CD4-positive, alpha-beta T cell (primary cell): ENCODE measurements at regions not wholly inside any gene's neighbourhood (a gene's known extent, or its start where the extent isn't known, plus 50 kb on each side); places are given as distances from the start of the nearest gene placed in this dataset.

Experiments used
- ATAC-seq: fragments of 200-7000 bp; cut with Tn5 transposase; one replicate; pipeline ENCODE4 v1.10.0; 2022; ENCODE audit warnings: mild to moderate bottlenecking; ENCODE audit not compliant: poor library complexity
- CTCF ChIA-PET: fragments of 350-600 bp; sonication (Branson Sonifier 250); formaldehyde crosslinking; loops from one replicate; lab custom pipeline; 2021; ENCODE audit warnings: antibody characterized with exemption, inconsistent platforms; lab: Charles Lee
- POLR2A ChIA-PET: fragments of 350-600 bp; sonication (Branson Sonifier 250); formaldehyde crosslinking; loops from one replicate; lab custom pipeline; 2021; ENCODE audit warnings: antibody characterized with exemption, inconsistent platforms; lab: Charles Lee
- DNase-seq, 14 experiments: peaks; one replicate each; pipeline ENCODE4 v3.0.0-alpha.2; 2013 to 2020; ENCODE audit warnings: mixed read lengths in 2 of 14
- H3K27ac ChIP-seq, 2 donors: one replicate each; pipeline versions ENCODE4 v1.5.1 to v1.7.0; 2013; ENCODE audit warnings: low read length in 2 of 2, low read depth in 1 of 2, mild to moderate bottlenecking in 1 of 2
- H3K27me3 ChIP-seq, 2 experiments: 1 replicate in 1 of 2; 2 replicates in 1 of 2; pipeline versions ENCODE4 v1.6.1 to v1.7.0; 2013; ENCODE audit warnings: low read length in 2 of 2, control low read depth in 1 of 2, mild to moderate bottlenecking in 1 of 2, moderate library complexity in 1 of 2; ENCODE audit not compliant: insufficient read depth in 2 of 2, control insufficient read depth in 1 of 2
- H3K36me3 ChIP-seq: one replicate; pipeline ENCODE4 v1.6.1; 2013; ENCODE audit warnings: low read length, control low read depth; ENCODE audit not compliant: insufficient read depth
- H3K4me1 ChIP-seq: one replicate; pipeline ENCODE4 v1.6.1; 2013; ENCODE audit warnings: low read length, control low read depth; ENCODE audit not compliant: insufficient read depth
- H3K4me3 ChIP-seq: one replicate; pipeline ENCODE4 v1.5.1; 2013; ENCODE audit warnings: mild to moderate bottlenecking, low read length, moderate library complexity
- H3K9me3 ChIP-seq, 2 experiments: 1 replicate in 1 of 2; 2 replicates in 1 of 2; pipeline versions ENCODE4 v1.6.1 to v1.7.0; 2013; ENCODE audit warnings: low read length in 2 of 2, mild to moderate bottlenecking in 2 of 2, control low read depth in 1 of 2, moderate library complexity in 1 of 2; ENCODE audit not compliant: control insufficient read depth in 1 of 2, insufficient read depth in 1 of 2
- H3K27ac Mint-ChIP-seq: one replicate; pipeline ENCODE4 v1.8.0; 2020; ENCODE audit warnings: mixed read lengths
- H3K27me3 Mint-ChIP-seq: one replicate; pipeline ENCODE4 v1.8.0; 2021; ENCODE audit warnings: mixed read lengths
- H3K36me3 Mint-ChIP-seq: one replicate; pipeline ENCODE4 v1.8.0; 2021; ENCODE audit warnings: low read depth, mixed read lengths
- H3K4me1 Mint-ChIP-seq: one replicate; pipeline ENCODE4 v1.8.0; 2021; ENCODE audit warnings: low read depth, mixed read lengths
- H3K4me3 Mint-ChIP-seq: one replicate; pipeline ENCODE4 v1.8.0; 2020; ENCODE audit warnings: mild to moderate bottlenecking, mixed read lengths
- H3K9me3 Mint-ChIP-seq: one replicate; pipeline ENCODE4 v1.8.0; 2020; ENCODE audit warnings: mixed read lengths
- intact Hi-C, 2 experiments: fragments of 100-400 bp; cut with DNase I in 1 of 2; cut with micrococcal nuclease in 1 of 2; formaldehyde crosslinking; loops; one replicate each; pipeline versions ENCODE4 v1.15.1 to v1.9.0; 2023 to 2025; cut with DNase I, micrococcal nuclease
- TF ChIP-seq, protein P1 (sequence below): fragments of 200-600 bp; IDR thresholded peaks from one replicate; pipeline ENCODE4 v1.8.0; 2022; ENCODE audit warnings: antibody characterized with exemption, mild to moderate bottlenecking

DNA sequence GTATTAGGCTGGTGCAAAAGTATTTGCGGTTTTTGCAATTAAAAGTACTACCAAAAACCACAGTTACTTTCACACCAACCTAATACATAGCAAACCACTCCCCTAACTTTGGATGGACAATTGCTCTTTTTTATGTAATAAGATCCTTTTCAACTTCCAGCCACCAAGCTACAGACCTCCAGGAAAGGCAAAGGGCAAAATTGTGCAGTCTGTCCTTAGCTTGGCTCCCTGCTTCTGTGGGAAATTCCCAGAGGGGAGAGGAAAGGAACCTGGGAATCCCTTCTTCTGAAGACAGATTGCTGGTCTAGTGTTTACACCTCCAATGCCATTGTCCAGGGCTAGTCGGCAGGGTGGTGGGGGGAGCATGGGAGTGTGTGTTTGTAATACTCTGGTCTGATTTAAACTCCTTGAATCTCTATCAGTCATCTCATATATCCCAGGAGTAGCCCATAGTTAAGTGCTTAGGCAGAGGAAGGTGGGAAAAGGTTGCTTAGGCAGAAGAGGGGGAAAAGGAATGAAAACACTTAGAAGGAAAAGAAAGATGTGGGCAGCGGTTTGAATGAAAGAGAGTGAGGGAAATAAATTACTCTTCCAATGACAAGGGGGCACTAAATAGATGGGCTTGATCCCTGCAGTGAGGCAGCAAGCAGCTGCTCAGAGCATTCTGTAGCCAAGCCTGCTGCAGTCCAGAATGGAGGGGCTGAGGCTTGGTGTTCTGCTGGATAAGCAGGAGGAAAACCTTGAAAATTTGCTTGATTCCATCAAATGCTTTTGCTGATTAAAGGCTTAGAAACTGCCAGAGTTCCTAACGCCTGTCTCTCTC is 86.9 kb upstream of the MAP1B start:
- Mint-ChIP-seq H3K36me3 (no peaks in the 10 kb centered on the region), H3K9me3 (peaks cover 5% of the 10 kb centered on the region), H3K4me1 (no peaks in the 10 kb centered on the region), H3K27me3 (peaks cover 42% of the 10 kb centered on the region), H3K4me3 (no peak overlapping the region), H3K27ac (no peak overlapping the region)
- TF ChIP-seq, protein P1, sequence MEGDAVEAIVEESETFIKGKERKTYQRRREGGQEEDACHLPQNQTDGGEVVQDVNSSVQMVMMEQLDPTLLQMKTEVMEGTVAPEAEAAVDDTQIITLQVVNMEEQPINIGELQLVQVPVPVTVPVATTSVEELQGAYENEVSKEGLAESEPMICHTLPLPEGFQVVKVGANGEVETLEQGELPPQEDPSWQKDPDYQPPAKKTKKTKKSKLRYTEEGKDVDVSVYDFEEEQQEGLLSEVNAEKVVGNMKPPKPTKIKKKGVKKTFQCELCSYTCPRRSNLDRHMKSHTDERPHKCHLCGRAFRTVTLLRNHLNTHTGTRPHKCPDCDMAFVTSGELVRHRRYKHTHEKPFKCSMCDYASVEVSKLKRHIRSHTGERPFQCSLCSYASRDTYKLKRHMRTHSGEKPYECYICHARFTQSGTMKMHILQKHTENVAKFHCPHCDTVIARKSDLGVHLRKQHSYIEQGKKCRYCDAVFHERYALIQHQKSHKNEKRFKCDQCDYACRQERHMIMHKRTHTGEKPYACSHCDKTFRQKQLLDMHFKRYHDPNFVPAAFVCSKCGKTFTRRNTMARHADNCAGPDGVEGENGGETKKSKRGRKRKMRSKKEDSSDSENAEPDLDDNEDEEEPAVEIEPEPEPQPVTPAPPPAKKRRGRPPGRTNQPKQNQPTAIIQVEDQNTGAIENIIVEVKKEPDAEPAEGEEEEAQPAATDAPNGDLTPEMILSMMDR, result no peak
- ATAC-seq (no peak), DNase-seq (no peak)
- no peaks in the 10 kb centered on the region for H3K36me3 ChIP-seq
- peaks cover 0 to 5% of the 10 kb centered on the region in 2 experiments for H3K9me3 ChIP-seq
- ChIA-PET CTCF (no interaction called here), POLR2A (no interaction called here)
- no peak overlapping the region for H3K27ac ChIP-seq
- no peak overlapping the region for H3K4me3 ChIP-seq
- H3K4me1 ChIP-seq, result no peaks in the 10 kb centered on the region
- H3K27me3 ChIP-seq, result peaks cover 0 to 6% of the 10 kb centered on the region in 2 experiments
- intact Hi-C loops, result no loop called here

DNA sequence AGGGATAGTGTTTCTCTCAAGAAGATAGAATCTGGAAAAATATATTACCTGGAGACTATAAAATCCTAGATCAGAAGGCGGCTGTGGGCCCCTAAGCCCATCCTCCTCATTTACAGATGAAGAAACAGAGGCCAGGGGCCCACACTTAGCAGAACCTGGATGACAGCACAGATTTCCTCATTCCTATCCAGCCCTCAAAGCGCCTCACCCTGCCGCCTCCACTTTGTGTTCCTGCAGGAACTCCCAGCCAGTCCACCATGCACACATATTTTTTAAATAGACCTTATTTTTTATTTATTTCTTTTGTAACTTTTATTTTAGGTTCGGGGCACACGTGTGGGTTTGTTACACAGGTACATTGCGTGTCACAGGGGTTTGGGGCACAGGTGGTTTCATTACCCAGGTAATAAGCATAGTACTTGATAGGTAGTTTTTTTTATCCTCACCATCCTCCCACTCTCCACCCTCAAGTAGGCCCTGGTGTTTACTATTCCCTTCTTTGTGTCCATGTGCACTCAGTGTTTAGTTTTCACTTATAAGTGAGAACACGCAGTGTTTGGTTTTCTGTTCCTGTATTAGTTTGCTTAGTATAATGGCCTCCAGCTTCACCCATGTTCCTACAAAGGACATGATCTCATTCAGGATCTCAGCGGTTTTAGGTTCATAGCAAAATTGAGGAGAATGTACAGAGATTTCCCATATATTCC is 85.5 kb upstream of the MAP1B start:
- intact Hi-C loops, result no loop called here
- DNase-seq (no peak), ATAC-seq (no peak)
- H3K4me1 Mint-ChIP-seq, result no peaks in the 10 kb centered on the region
- Histone ChIP-seq H3K27ac (no peak overlapping the region), H3K4me3 (no peak overlapping the region), H3K9me3 (peaks cover 0 to 5% of the 10 kb centered on the region in 2 experiments), H3K27me3 (peaks cover 0 to 6% of the 10 kb centered on the region in 2 experiments), H3K36me3 (no peaks in the 10 kb centered on the region), H3K4me1 (no peaks in the 10 kb centered on the region)
- H3K36me3 Mint-ChIP-seq, result no peaks in the 10 kb centered on the region
- H3K4me3 Mint-ChIP-seq, result no peak overlapping the region
- no peak overlapping the region for H3K27ac Mint-ChIP-seq
- TF ChIP-seq, protein P1, result no peak
- H3K9me3 Mint-ChIP-seq, result peaks cover 5% of the 10 kb centered on the region
- H3K27me3 Mint-ChIP-seq, result peaks cover 44% of the 10 kb centered on the region
- POLR2A ChIA-PET, result no interaction called here
- CTCF ChIA-PET, result no interaction called here

DNA sequence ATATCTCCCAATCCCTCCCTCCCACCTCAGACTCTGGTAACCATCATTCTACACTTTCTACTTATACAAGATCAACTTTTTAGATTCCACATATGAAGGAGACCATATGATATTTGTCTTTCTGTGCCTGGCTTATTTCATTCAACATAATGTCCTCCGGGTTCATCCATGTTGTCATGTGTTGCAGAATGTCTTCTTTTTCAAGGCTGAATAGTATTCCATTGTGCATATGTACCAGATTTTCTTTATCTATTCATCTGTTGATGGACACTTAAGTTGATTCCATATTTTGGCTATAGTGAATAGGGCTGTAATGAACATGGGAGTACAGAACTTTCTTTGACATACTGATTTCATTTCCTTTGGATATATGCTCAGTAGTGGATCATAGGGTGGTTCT is 78.9 kb upstream of the MAP1B start:
- Mint-ChIP-seq H3K36me3 (no peaks in the 10 kb centered on the region), H3K4me3 (no peak overlapping the region), H3K27ac (no peak overlapping the region), H3K9me3 (peaks cover 9% of the 10 kb centered on the region), H3K4me1 (no peaks in the 10 kb centered on the region), H3K27me3 (peaks cover 54% of the 10 kb centered on the region)
- Histone ChIP-seq H3K4me1 (no peaks in the 10 kb centered on the region), H3K36me3 (no peaks in the 10 kb centered on the region), H3K27me3 (peaks cover 0 to 5% of the 10 kb centered on the region in 2 experiments), H3K27ac (no peak overlapping the region), H3K4me3 (no peak overlapping the region), H3K9me3 (no peaks in the 10 kb centered on the region)
- ChIA-PET CTCF (no interaction called here), POLR2A (no interaction called here)
- DNase-seq (no peak), ATAC-seq (no peak)
- intact Hi-C loops, result no loop called here
- TF ChIP-seq, protein P1, result no peak
